ENCODE measurements at regions not wholly inside any gene's neighbourhood (a gene's known extent, or its start where the extent isn't known, plus 50 kb on each side); places are given as distances from the start of the nearest gene placed in this dataset.

DNA sequence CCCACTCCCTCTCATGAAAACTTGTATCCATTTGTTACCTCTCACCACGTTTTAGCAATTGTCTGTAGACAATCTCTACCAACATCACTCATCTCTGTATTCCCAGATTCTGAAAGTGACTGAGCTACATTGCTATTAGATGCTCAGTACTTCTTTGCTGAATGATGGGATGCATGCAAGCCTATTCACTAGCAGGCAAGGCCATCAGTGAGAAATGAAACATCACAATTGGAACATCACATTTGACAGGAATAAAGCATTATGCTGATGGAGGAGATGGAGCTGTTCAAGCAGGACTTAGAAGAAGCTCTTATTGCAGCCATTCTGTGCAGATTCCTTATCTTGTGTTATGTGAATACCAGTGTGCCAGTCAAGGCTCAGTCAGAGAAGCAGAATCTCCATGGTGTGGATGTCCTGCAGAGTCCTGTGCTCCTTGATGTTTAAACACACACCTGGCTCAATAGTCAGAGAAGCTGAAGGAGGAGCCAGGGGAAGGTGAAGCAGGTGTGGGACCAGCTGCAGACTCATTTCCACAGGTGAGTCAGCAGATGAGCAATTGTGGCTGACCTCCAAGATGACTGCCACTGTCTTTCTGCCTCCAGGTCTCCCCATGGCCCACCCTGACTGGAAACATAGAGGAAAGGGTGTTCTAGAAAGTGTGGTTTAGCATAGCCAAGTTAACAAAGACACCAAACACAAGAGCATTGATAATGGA is 965.5 kb downstream of the GRID1 start:
- Histone ChIP-seq H3K9me3 (ENCODE audit: control insufficient read depth, low read depth, low read length) (no peaks in the 10 kb centered on the region), H3K23me2 (ENCODE audit: insufficient read length, low read depth, low read length, poor library complexity, severe bottlenecking) (no peaks in the 10 kb centered on the region), H4K20me1 (ENCODE audit: control insufficient read depth, insufficient read depth, insufficient read length) (no peaks in the 10 kb centered on the region), H2BK120ac (ENCODE audit: low read depth, low read length, poor library complexity, severe bottlenecking) (no peak overlapping the region), H3K23ac (ENCODE audit: insufficient read length, low read depth, low read length) (no peak overlapping the region), H2BK20ac (ENCODE audit: low read depth, low read length, poor library complexity, severe bottlenecking) (no peak overlapping the region), H2BK12ac (ENCODE audit: insufficient read length, low read depth, low read length) (no peak overlapping the region), H2AK5ac (ENCODE audit: insufficient read length, low read length) (no peak overlapping the region), H2BK5ac (ENCODE audit: insufficient read length, low read length) (no peak overlapping the region), H3K79me2 (ENCODE audit: insufficient read depth, low read length) (no peaks in the 10 kb centered on the region), H4K91ac (ENCODE audit: insufficient read length, low read depth, low read length) (no peak overlapping the region), H4K8ac (replicated peaks; ENCODE audit: insufficient read length, low read depth, low read length) (no peak overlapping the region), H3K79me1 (ENCODE audit: insufficient read depth, low read depth, low read length, poor library complexity, severe bottlenecking) (no peaks in the 10 kb centered on the region), H3K27me3 (ENCODE audit: insufficient read depth, low read length) (no peaks in the 10 kb centered on the region), H3K18ac (ENCODE audit: insufficient read length, low read depth, low read length) (no peak overlapping the region), H3T11ph (ENCODE audit: low read length) (no peak overlapping the region), H3K4me2 (ENCODE audit: insufficient read depth, insufficient read length, low read length) (no peak overlapping the region), H3K9ac (ENCODE audit: extremely low read depth, insufficient read length, low read length) (no peak overlapping the region), H4K5ac (ENCODE audit: insufficient read length, low read depth, low read length) (no peak overlapping the region), H3K56ac (ENCODE audit: insufficient read length, low read depth, low read length) (no peak overlapping the region), H3K27ac (ENCODE audit: insufficient read length, low read depth, low read length) (no peak overlapping the region), H2AFZ (ENCODE audit: low read length) (no peak overlapping the region), H3K4ac (ENCODE audit: low read depth, low read length) (no peak overlapping the region), H3K4me1 (ENCODE audit: insufficient read depth, low read length) (no peaks in the 10 kb centered on the region), H3K14ac (ENCODE audit: insufficient read depth, low read length) (no peak overlapping the region), H2BK15ac (ENCODE audit: low read depth, low read length) (no peak overlapping the region)
- DNase-seq, result no peak
- Mint-ChIP-seq H3K36me3 (ENCODE audit: insufficient read depth in 1 of 3, low read depth in 3 of 3) (no peaks in the 10 kb centered on the region; a peak in 1 of 7 replicates), H3K27ac (no peak overlapping the region), H3K27me3 (ENCODE audit: low read depth) (no peaks in the 10 kb centered on the region; the same call in 1 of the 2 replicates), H3K9me3 (peaks cover 0 to 3% of the 10 kb centered on the region in 2 experiments; a peak in 3 of 5 replicates), H3K4me3 (no peak overlapping the region), H3K4me1 (no peaks in the 10 kb centered on the region)
- TF ChIP-seq, protein P1, sequence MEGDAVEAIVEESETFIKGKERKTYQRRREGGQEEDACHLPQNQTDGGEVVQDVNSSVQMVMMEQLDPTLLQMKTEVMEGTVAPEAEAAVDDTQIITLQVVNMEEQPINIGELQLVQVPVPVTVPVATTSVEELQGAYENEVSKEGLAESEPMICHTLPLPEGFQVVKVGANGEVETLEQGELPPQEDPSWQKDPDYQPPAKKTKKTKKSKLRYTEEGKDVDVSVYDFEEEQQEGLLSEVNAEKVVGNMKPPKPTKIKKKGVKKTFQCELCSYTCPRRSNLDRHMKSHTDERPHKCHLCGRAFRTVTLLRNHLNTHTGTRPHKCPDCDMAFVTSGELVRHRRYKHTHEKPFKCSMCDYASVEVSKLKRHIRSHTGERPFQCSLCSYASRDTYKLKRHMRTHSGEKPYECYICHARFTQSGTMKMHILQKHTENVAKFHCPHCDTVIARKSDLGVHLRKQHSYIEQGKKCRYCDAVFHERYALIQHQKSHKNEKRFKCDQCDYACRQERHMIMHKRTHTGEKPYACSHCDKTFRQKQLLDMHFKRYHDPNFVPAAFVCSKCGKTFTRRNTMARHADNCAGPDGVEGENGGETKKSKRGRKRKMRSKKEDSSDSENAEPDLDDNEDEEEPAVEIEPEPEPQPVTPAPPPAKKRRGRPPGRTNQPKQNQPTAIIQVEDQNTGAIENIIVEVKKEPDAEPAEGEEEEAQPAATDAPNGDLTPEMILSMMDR (conservative IDR thresholded peaks at IDR 0.05), result no peak
- no CpG with 5 or more reads among the region's 1 CpG for whole genome bisulfite sequencing (ENCODE audit: extremely low coverage, insufficient read length, low lambda C conversion rate)

Measured in H9 (cell line).